Mammary epithelial cell (primary cell): ENCODE measurements at regions not wholly inside any gene's neighbourhood (a gene's known extent, or its start where the extent isn't known, plus 50 kb on each side); places are given as distances from the start of the nearest gene placed in this dataset.

ENCODE experiments used
- CTCF ChIP-seq, 2 donors: IDR thresholded peaks in 1 of 2; conservative IDR thresholded peaks in 1 of 2; 2 replicates each; pipeline ENCODE4 v1.5.1; 2011 to 2012; ENCODE audit warnings: inconsistent platforms in 2 of 2, low read length in 2 of 2, mild to moderate bottlenecking in 2 of 2, control low read depth in 1 of 2, low read depth in 1 of 2; ENCODE audit not compliant: insufficient read depth in 1 of 2; ENCODE audit errors: extremely low read depth in 1 of 2
- EZH2 ChIP-seq: IDR thresholded peaks from 2 replicates; pipeline ENCODE4 v1.6.1; 2012; ENCODE audit warnings: low read length, inconsistent platforms, borderline replicate concordance

GRCh38 chr10:105644978-105645377 lies 1003.9 kb downstream of the SORCS3 start:
- no peak for TF ChIP-seq EZH2
- TF ChIP-seq CTCF (conservative IDR thresholded peaks at IDR 0.05 in 1 of 2, IDR thresholded peaks at IDR 0.05 in 1 of 2; ENCODE audit: extremely low read depth in 1 of 2, insufficient read depth in 1 of 2, low read depth in 1 of 2, low read length in 2 of 2): no peak
